ENCODE measurements at regions not wholly inside any gene's neighbourhood (a gene's known extent, or its start where the extent isn't known, plus 50 kb on each side); places are given as distances from the start of the nearest gene placed in this dataset.

- DNase-seq: no peak
Observed at GRCh38 chr4:104418286-104418685, 76.4 kb downstream of the CXXC4 start.

- DNase-seq: no peak
Observed at GRCh38 chr4:104417357-104417882, 77.3 kb downstream of the CXXC4 start.

GRCh38 chr4:104416725-104417356, 77.9 kb downstream of the CXXC4 start:
- no peak for DNase-seq

- no peak for DNase-seq
Observed at GRCh38 chr4:104413487-104413886, 81.2 kb downstream of the CXXC4 start.

GRCh38 chr4:104412344-104412743, 82.3 kb downstream of the CXXC4 start:
- no peak for DNase-seq

- no peak for DNase-seq
Observed at GRCh38 chr4:104411502-104411901, 83.2 kb downstream of the CXXC4 start.

GRCh38 chr4:104408878-104409277, 85.8 kb downstream of the CXXC4 start:
- DNase-seq: no peak

- DNase-seq: no peak
Observed at GRCh38 chr4:104404361-104404760, 90.3 kb downstream of the CXXC4 start.

- DNase-seq: no peak
Observed at GRCh38 chr4:104395168-104395614, 99.5 kb downstream of the CXXC4 start.

GRCh38 chr4:104394406-104395167, 100.1 kb downstream of the CXXC4 start:
- DNase-seq: no peak

GRCh38 chr4:104393655-104394324, 100.9 kb downstream of the CXXC4 start:
- no peak for DNase-seq

GRCh38 chr4:104385713-104386112, 109.0 kb downstream of the CXXC4 start:
- DNase-seq: no peak

GRCh38 chr4:104382961-104383360, 111.7 kb downstream of the CXXC4 start:
- no peak for DNase-seq

- DNase-seq: no peak
Observed at GRCh38 chr4:104381729-104382128, 113.0 kb downstream of the CXXC4 start.

GRCh38 chr4:104365618-104366017, 129.1 kb downstream of the CXXC4 start:
- DNase-seq: no peak

GRCh38 chr4:104353481-104353880, 141.2 kb downstream of the CXXC4 start:
- DNase-seq: no peak

- DNase-seq: no peak
Observed at GRCh38 chr4:104352211-104352610, 142.5 kb downstream of the CXXC4 start.

- DNase-seq: no peak
Observed at GRCh38 chr4:104351706-104352105, 143.0 kb downstream of the CXXC4 start.

GRCh38 chr4:104345598-104346242, 149.0 kb downstream of the CXXC4 start:
- no peak for DNase-seq

- DNase-seq: no peak
Observed at GRCh38 chr4:104344342-104344980, 150.2 kb downstream of the CXXC4 start.

- DNase-seq: no peak
Observed at GRCh38 chr4:104334410-104334809, 160.3 kb downstream of the CXXC4 start.

GRCh38 chr4:104330125-104330905, 164.4 kb downstream of the CXXC4 start:
- DNase-seq: no peak
